ENCODE measurements at regions not wholly inside any gene's neighbourhood (a gene's known extent, or its start where the extent isn't known, plus 50 kb on each side); places are given as distances from the start of the nearest gene placed in this dataset.

GRCh38 chr3:66748175-66748876 is 247.5 kb upstream of the LRIG1 start:
- intact Hi-C loops (cut with micrococcal nuclease; ENCODE audit: unreplicated experiment) (no loop called here), in situ Hi-C loops (cut with MboI) (no loop called here)
- SMC1A ChIA-PET (ENCODE audit: uncharacterized antibody, unreplicated experiment) = no interaction called here
- Histone ChIP-seq H3K79me2 (ENCODE audit: control insufficient read depth, insufficient read depth, low read length) (no peaks in the 10 kb centered on the region), H3K9me3 (replicated peaks; ENCODE audit: control insufficient read depth, insufficient read depth, low read length) (no peaks in the 10 kb centered on the region), H3K27ac (ENCODE audit: control insufficient read depth, insufficient read depth) (no peak overlapping the region), H2AFZ (ENCODE audit: control insufficient read depth, low read depth, low read length) (no peak overlapping the region), H3K9ac (ENCODE audit: control insufficient read depth, insufficient read depth, low read length) (no peak overlapping the region), H4K20me1 (ENCODE audit: control insufficient read depth, insufficient read depth) (no peaks in the 10 kb centered on the region), H3K4me1 (ENCODE audit: control insufficient read depth, insufficient read depth, low read length) (no peaks in the 10 kb centered on the region), H3K27me3 (replicated peaks in 1 of 2; ENCODE audit: control insufficient read depth in 2 of 2, insufficient read depth in 2 of 2, low read length in 1 of 2) (no peaks in the 10 kb centered on the region), H3K36me3 (ENCODE audit: control insufficient read depth in 2 of 2, insufficient read depth in 2 of 2, low read length in 1 of 2) (no peaks in the 10 kb centered on the region), H3K4me2 (ENCODE audit: control insufficient read depth, insufficient read depth) (no peak overlapping the region), H3K4me3 (no peak overlapping the region)
- DNase-seq (ENCODE audit: low read depth, low spot score) (no peak), FAIRE-seq (no peak), ATAC-seq (no peak)
- WGBS (ENCODE audit: insufficient coverage, insufficient replicate concordance, low lambda C conversion rate, missing lambda C conversion rate) = 42% methylated on average over 2 of the region's 2 CpGs
- RAD21 ChIA-PET (ENCODE audit: unreplicated experiment) = interaction anchor here (0.7 kb wide), 1 partner anchor 594 kb away, joined by 3 read pairs; no protein-coding TSS in a partner anchor
- BruUV-seq (replicated peaks) = no TSS peak
- CTCF ChIA-PET = interaction anchor here (1.2 kb wide), 1 partner anchor 494 kb away, joined by 3 read pairs; no protein-coding TSS in a partner anchor
- no peak for TF ChIP-seq EGR1 (IDR thresholded peaks at IDR 0.05; ENCODE audit: borderline replicate concordance in 1 of 2, low read depth in 2 of 2, low read length in 2 of 2)
- no peak for TF ChIP-seq RBBP5 (conservative IDR thresholded peaks at IDR 0.05)
- no peak for TF ChIP-seq LARP7 (IDR thresholded peaks at IDR 0.05)
- POLR2A ChIA-PET = no interaction called here

GRCh38 chr3:66751842-66752241 is 246.3 kb upstream of the KBTBD8 start:
- SMC1A ChIA-PET (ENCODE audit: uncharacterized antibody, unreplicated experiment) = interaction anchor here (0.6 to 0.7 kb wide), 3 partner anchors 66 to 884 kb away, joined by 3 read pairs; no protein-coding TSS in a partner anchor
- in situ Hi-C loops (cut with MboI) (no loop called here), intact Hi-C loops (cut with micrococcal nuclease; ENCODE audit: unreplicated experiment) (no loop called here)
- DNase-seq (ENCODE audit: low read depth, low spot score) = no peak
- Histone ChIP-seq H3K27ac (ENCODE audit: control insufficient read depth, insufficient read depth) (no peak overlapping the region), H3K9me3 (replicated peaks; ENCODE audit: control insufficient read depth, insufficient read depth, low read length) (no peaks in the 10 kb centered on the region), H4K20me1 (ENCODE audit: control insufficient read depth, insufficient read depth) (no peaks in the 10 kb centered on the region), H3K79me2 (ENCODE audit: control insufficient read depth, insufficient read depth, low read length) (no peaks in the 10 kb centered on the region), H3K4me2 (ENCODE audit: control insufficient read depth, insufficient read depth) (no peak overlapping the region), H2AFZ (ENCODE audit: control insufficient read depth, low read depth, low read length) (no peak overlapping the region), H3K4me1 (ENCODE audit: control insufficient read depth, insufficient read depth, low read length) (no peaks in the 10 kb centered on the region), H3K36me3 (ENCODE audit: control insufficient read depth in 2 of 2, insufficient read depth in 2 of 2, low read length in 1 of 2) (no peaks in the 10 kb centered on the region), H3K4me3 (no peak overlapping the region), H3K27me3 (replicated peaks in 1 of 2; ENCODE audit: control insufficient read depth in 2 of 2, insufficient read depth in 2 of 2, low read length in 1 of 2) (no peaks in the 10 kb centered on the region), H3K9ac (ENCODE audit: control insufficient read depth, insufficient read depth, low read length) (no peak overlapping the region)
- ATAC-seq = no peak
- BruUV-seq (replicated peaks) = no TSS peak
- CTCF ChIA-PET = no interaction called here
- RAD21 ChIA-PET (ENCODE audit: unreplicated experiment) = no interaction called here
- 57% methylated on average over 3 of the region's 3 CpGs for WGBS (ENCODE audit: insufficient coverage, insufficient replicate concordance, low lambda C conversion rate, missing lambda C conversion rate)
- FAIRE-seq = no peak
- POLR2A ChIA-PET = no interaction called here
- no peak for TF ChIP-seq NFYB (IDR thresholded peaks at IDR 0.05; ENCODE audit: insufficient read depth, low read depth, low read length)
- TF ChIP-seq PRDM15 (CRISPR knock-in tag; IDR thresholded peaks at IDR 0.05) = no peak
- no peak for TF ChIP-seq MTA3 (IDR thresholded peaks at IDR 0.05; ENCODE audit: borderline replicate concordance, low read length)
- TF ChIP-seq NRF1 (conservative IDR thresholded peaks at IDR 0.05; ENCODE audit: low read depth, low read length) = no peak
- TF ChIP-seq ASH2L (IDR thresholded peaks at IDR 0.05; ENCODE audit: borderline replicate concordance, low read depth) = no peak
- TF ChIP-seq ZBTB4 (CRISPR knock-in tag; IDR thresholded peaks at IDR 0.05) = no peak
- no peak for TF ChIP-seq SIN3A (IDR thresholded peaks at IDR 0.05; ENCODE audit: low read depth, low read length)

Data from GM12878 (cell line).